ENCODE measurements at regions not wholly inside any gene's neighbourhood (a gene's known extent, or its start where the extent isn't known, plus 50 kb on each side); places are given as distances from the start of the nearest gene placed in this dataset.

DNA sequence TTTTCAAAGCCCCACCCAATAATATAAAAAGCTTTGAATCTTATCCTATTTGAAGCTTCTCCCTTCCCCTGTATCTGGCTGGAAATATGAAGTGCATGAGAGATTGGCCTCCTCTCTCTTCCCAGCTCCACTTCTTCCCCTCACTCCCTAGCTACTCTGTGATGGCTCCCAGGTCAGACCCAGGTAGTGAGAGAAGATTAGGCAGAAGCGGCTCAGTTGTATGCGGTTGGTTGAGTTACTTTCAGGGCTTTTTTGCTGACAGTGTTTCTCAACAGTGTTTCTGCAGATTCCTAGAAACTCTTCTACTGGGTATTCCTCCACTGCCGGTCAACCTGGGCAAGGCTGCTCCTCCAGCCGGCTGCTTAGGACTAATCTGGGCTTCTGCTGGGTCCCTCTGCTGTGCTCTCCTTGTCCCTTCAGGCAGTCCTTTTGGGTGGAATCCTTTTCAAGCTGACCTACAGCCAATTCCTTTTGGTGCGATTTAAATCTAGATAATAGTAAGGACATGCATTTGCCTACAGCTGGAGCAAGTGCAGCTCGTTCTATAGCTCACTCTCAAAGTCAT is 87.4 kb upstream of the SLC7A11 start:
- H3K27ac ChIP-seq (ENCODE audit: low read depth, low read length): no peak overlapping the region
- no peaks in the 10 kb centered on the region for H3K36me3 ChIP-seq (ENCODE audit: control insufficient read depth in 1 of 2, insufficient read depth in 2 of 2, low read length in 2 of 2)
- H3K9me3 ChIP-seq (ENCODE audit: control insufficient read depth in 1 of 2, low read length in 2 of 2): no peaks in the 10 kb centered on the region
- H3K4me3 ChIP-seq (ENCODE audit: low read depth in 1 of 2, low read length in 2 of 2): no peak overlapping the region
- H3K9ac ChIP-seq (ENCODE audit: low read depth in 1 of 2, low read length in 2 of 2): no peak overlapping the region
- H3K27me3 ChIP-seq (ENCODE audit: control insufficient read depth in 1 of 2, insufficient read depth in 2 of 2, low read length in 2 of 2): no peaks in the 10 kb centered on the region
- peaks cover 0 to 3% of the 10 kb centered on the region in 2 donors for H3K4me1 ChIP-seq (ENCODE audit: control insufficient read depth in 1 of 2, insufficient read depth in 2 of 2, low read length in 2 of 2)

DNA sequence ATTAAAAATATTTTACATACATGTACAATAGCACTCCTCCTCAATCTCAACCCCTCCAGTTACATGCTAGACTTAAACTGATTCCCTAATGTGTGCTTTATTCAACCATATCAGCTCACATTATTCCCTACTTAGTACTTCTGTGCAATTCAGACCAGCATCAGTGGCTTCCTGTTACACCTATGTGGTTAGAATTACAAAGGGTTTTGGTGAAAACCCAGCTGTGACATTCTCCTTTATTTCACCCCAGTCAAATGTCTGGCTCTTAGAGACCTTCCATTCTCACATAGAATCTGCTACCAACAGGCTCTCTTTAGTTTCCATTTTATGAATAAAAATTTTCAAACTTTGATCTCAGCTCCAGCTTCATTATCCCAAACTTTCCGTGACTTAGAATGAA is 85.2 kb upstream of the SLC7A11 start:
- Histone ChIP-seq H3K4me1 (ENCODE audit: control insufficient read depth in 1 of 2, insufficient read depth in 2 of 2, low read length in 2 of 2) (no peaks in the 10 kb centered on the region), H3K27ac (ENCODE audit: low read depth, low read length) (no peak overlapping the region), H3K4me3 (ENCODE audit: low read depth in 1 of 2, low read length in 2 of 2) (no peak overlapping the region)

GRCh38 chr4:138320831-138321230 is 78.7 kb upstream of the SLC7A11 start:
- Histone ChIP-seq H3K9me3 (ENCODE audit: control insufficient read depth in 1 of 2, low read length in 2 of 2) (no peaks in the 10 kb centered on the region), H3K4me1 (ENCODE audit: control insufficient read depth in 1 of 2, insufficient read depth in 2 of 2, low read length in 2 of 2) (no peaks in the 10 kb centered on the region), H3K36me3 (ENCODE audit: control insufficient read depth in 1 of 2, insufficient read depth in 2 of 2, low read length in 2 of 2) (no peaks in the 10 kb centered on the region), H3K27ac (ENCODE audit: low read depth, low read length) (no peak overlapping the region), H3K4me3 (ENCODE audit: low read depth in 1 of 2, low read length in 2 of 2) (no peak overlapping the region), H3K27me3 (ENCODE audit: control insufficient read depth in 1 of 2, insufficient read depth in 2 of 2, low read length in 2 of 2) (no peaks in the 10 kb centered on the region), H3K9ac (ENCODE audit: low read depth in 1 of 2, low read length in 2 of 2) (no peak overlapping the region)

More for the DNA sequence above, 85.2 kb upstream of the SLC7A11 start:
- H3K9me3 ChIP-seq (ENCODE audit: control insufficient read depth in 1 of 2, low read length in 2 of 2): no peaks in the 10 kb centered on the region
- H3K9ac ChIP-seq (ENCODE audit: low read depth in 1 of 2, low read length in 2 of 2): no peak overlapping the region
- H3K27me3 ChIP-seq (ENCODE audit: control insufficient read depth in 1 of 2, insufficient read depth in 2 of 2, low read length in 2 of 2): no peaks in the 10 kb centered on the region
- no peaks in the 10 kb centered on the region for H3K36me3 ChIP-seq (ENCODE audit: control insufficient read depth in 1 of 2, insufficient read depth in 2 of 2, low read length in 2 of 2)

DNA sequence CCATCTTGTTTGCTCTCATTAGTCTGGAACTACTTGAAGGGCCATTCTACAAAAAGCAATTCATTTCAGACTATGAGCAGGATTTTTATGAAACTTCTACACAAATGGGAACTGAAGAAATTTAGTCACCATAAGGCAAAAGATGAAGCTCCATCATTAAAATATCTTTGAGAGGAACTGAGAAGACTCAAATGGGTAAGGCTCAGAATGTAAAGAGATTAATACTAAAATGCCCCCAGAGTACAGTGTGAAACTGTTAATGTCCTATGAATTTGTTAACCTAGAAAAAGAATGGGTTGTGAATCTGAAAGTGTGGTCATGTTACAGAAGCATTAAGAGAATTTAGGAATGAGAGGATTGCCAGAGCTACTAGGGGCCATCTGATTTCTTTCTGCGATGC is 77.9 kb upstream of the SLC7A11 start:
- H3K4me1 ChIP-seq (ENCODE audit: control insufficient read depth in 1 of 2, insufficient read depth in 2 of 2, low read length in 2 of 2): no peaks in the 10 kb centered on the region
- no peaks in the 10 kb centered on the region for H3K36me3 ChIP-seq (ENCODE audit: control insufficient read depth in 1 of 2, insufficient read depth in 2 of 2, low read length in 2 of 2)
- no peaks in the 10 kb centered on the region for H3K27me3 ChIP-seq (ENCODE audit: control insufficient read depth in 1 of 2, insufficient read depth in 2 of 2, low read length in 2 of 2)
- no peak overlapping the region for H3K9ac ChIP-seq (ENCODE audit: low read depth in 1 of 2, low read length in 2 of 2)
- no peak overlapping the region for H3K27ac ChIP-seq (ENCODE audit: low read depth, low read length)
- no peaks in the 10 kb centered on the region for H3K9me3 ChIP-seq (ENCODE audit: control insufficient read depth in 1 of 2, low read length in 2 of 2)
- H3K4me3 ChIP-seq (ENCODE audit: low read depth in 1 of 2, low read length in 2 of 2): no peak overlapping the region

DNA sequence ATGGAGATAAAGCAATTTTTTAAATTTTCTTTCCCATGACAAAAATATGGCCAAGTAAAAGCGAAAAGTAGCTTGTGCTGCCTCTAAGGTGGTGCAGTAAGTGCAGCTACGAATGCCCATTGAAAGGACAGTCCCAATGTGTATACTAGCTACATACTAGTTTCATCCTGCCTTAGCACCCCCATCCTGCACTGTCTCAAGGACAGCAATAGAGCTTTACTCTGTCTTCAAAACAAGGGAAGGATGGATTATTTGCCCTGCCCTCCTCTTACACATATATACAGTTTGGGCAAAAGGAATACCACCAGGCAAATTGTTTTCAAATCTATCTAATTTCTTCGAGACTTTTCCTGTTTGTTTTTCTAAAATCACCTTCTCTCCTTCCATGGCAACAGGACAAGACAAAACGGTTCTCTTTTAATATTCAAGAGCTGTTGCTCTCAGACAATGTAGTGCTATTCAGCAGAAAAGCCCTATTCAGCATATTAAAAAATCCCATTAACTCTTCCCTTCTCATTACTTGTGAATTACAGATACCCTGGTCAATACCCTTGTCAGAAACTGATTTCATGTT is 75.1 kb upstream of the SLC7A11 start:
- H3K36me3 ChIP-seq (ENCODE audit: control insufficient read depth in 1 of 2, insufficient read depth in 2 of 2, low read length in 2 of 2): no peaks in the 10 kb centered on the region
- H3K4me3 ChIP-seq (ENCODE audit: low read depth in 1 of 2, low read length in 2 of 2): no peak overlapping the region
- H3K27ac ChIP-seq (ENCODE audit: low read depth, low read length): no peak overlapping the region
- no peak overlapping the region for H3K9ac ChIP-seq (ENCODE audit: low read depth in 1 of 2, low read length in 2 of 2)
- no peaks in the 10 kb centered on the region for H3K9me3 ChIP-seq (ENCODE audit: control insufficient read depth in 1 of 2, low read length in 2 of 2)
- H3K4me1 ChIP-seq (ENCODE audit: control insufficient read depth in 1 of 2, insufficient read depth in 2 of 2, low read length in 2 of 2): no peaks in the 10 kb centered on the region
- H3K27me3 ChIP-seq (ENCODE audit: control insufficient read depth in 1 of 2, insufficient read depth in 2 of 2, low read length in 2 of 2): no peaks in the 10 kb centered on the region

GRCh38 chr4:138312536-138312911 is 70.4 kb upstream of the SLC7A11 start:
- H3K9ac ChIP-seq (ENCODE audit: low read depth in 1 of 2, low read length in 2 of 2): no peak overlapping the region
- H3K4me1 ChIP-seq (ENCODE audit: control insufficient read depth in 1 of 2, insufficient read depth in 2 of 2, low read length in 2 of 2): no peaks in the 10 kb centered on the region
- no peak overlapping the region for H3K27ac ChIP-seq (ENCODE audit: low read depth, low read length)
- no peaks in the 10 kb centered on the region for H3K27me3 ChIP-seq (ENCODE audit: control insufficient read depth in 1 of 2, insufficient read depth in 2 of 2, low read length in 2 of 2)
- H3K4me3 ChIP-seq (ENCODE audit: low read depth in 1 of 2, low read length in 2 of 2): no peak overlapping the region
- H3K36me3 ChIP-seq (ENCODE audit: control insufficient read depth in 1 of 2, insufficient read depth in 2 of 2, low read length in 2 of 2): no peaks in the 10 kb centered on the region
- H3K9me3 ChIP-seq (ENCODE audit: control insufficient read depth in 1 of 2, low read length in 2 of 2): no peaks in the 10 kb centered on the region

DNA sequence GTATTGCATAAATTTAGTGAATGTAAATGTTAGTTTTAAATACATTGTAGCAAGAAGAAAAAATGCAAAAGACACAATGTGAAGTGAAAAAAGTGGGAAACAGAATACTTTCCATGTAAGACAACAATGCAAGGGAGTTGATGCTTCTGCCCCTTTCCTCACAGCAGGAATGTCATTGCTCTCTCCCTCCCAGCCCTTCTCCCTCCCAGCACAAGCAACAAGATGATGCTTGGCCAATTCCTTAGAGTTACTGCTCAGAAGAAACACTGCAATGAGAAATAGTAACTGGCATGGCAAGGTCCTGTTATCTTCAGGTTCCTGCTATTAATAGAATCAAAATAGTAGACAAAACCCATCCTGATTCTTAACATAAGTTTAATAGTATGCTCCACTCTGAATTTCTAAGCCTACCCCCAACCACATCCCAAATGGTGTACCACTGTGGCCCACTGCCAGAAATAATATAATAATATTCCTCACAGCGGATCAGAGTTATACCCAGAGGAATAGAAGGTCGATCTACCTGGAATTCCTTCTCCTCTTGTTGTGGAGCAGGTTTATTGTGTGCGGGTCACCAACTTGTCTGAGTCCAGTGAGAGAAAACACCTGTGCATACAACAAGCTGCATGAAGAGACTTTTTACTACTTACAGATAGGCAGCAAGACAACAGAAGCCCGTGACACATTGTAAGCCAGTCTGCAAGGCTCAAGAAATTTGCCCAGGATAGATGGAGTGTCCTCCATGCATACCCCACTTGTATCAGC is 69.8 kb upstream of the SLC7A11 start:
- Histone ChIP-seq H3K27ac (ENCODE audit: low read depth, low read length) (no peak overlapping the region), H3K36me3 (ENCODE audit: control insufficient read depth in 1 of 2, insufficient read depth in 2 of 2, low read length in 2 of 2) (no peaks in the 10 kb centered on the region), H3K9me3 (ENCODE audit: control insufficient read depth in 1 of 2, low read length in 2 of 2) (no peaks in the 10 kb centered on the region), H3K27me3 (ENCODE audit: control insufficient read depth in 1 of 2, insufficient read depth in 2 of 2, low read length in 2 of 2) (no peaks in the 10 kb centered on the region), H3K4me1 (ENCODE audit: control insufficient read depth in 1 of 2, insufficient read depth in 2 of 2, low read length in 2 of 2) (no peaks in the 10 kb centered on the region), H3K9ac (ENCODE audit: low read depth in 1 of 2, low read length in 2 of 2) (no peak overlapping the region), H3K4me3 (ENCODE audit: low read depth in 1 of 2, low read length in 2 of 2) (no peak overlapping the region)

- H3K4me1 ChIP-seq (ENCODE audit: control insufficient read depth in 1 of 2, insufficient read depth in 2 of 2, low read length in 2 of 2): no peaks in the 10 kb centered on the region
- no peaks in the 10 kb centered on the region for H3K27me3 ChIP-seq (ENCODE audit: control insufficient read depth in 1 of 2, insufficient read depth in 2 of 2, low read length in 2 of 2)
- no peak overlapping the region for H3K9ac ChIP-seq (ENCODE audit: low read depth in 1 of 2, low read length in 2 of 2)
Measured at GRCh38 chr4:138310991-138311390, 68.8 kb upstream of the SLC7A11 start.

DNA sequence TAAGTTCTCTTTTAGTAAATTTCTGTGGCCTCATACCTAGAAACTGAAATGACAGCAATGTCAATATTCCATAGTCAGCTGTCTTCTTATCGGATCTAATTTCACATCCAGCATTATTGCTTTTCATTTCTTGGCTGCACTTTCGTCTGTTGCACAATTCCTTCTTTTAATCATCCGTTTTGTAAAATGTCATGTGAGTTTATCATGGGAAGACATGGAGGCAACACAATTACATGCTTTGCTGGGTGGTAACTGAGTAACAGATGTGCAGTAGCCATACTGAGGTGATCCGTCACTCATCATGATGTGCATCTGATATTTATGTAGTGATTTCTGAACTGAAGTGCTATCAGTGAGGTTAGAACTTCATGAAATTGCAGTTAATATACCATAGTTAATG is 68.3 kb upstream of the SLC7A11 start:
- Histone ChIP-seq H3K4me1 (ENCODE audit: control insufficient read depth in 1 of 2, insufficient read depth in 2 of 2, low read length in 2 of 2) (no peaks in the 10 kb centered on the region), H3K9me3 (ENCODE audit: control insufficient read depth in 1 of 2, low read length in 2 of 2) (no peaks in the 10 kb centered on the region), H3K4me3 (ENCODE audit: low read depth in 1 of 2, low read length in 2 of 2) (no peak overlapping the region), H3K9ac (ENCODE audit: low read depth in 1 of 2, low read length in 2 of 2) (no peak overlapping the region), H3K27ac (ENCODE audit: low read depth, low read length) (no peak overlapping the region), H3K36me3 (ENCODE audit: control insufficient read depth in 1 of 2, insufficient read depth in 2 of 2, low read length in 2 of 2) (no peaks in the 10 kb centered on the region), H3K27me3 (ENCODE audit: control insufficient read depth in 1 of 2, insufficient read depth in 2 of 2, low read length in 2 of 2) (no peaks in the 10 kb centered on the region)

More at GRCh38 chr4:138310991-138311390, 68.8 kb upstream of the SLC7A11 start:
- Histone ChIP-seq H3K9me3 (ENCODE audit: control insufficient read depth in 1 of 2, low read length in 2 of 2) (no peaks in the 10 kb centered on the region), H3K36me3 (ENCODE audit: control insufficient read depth in 1 of 2, insufficient read depth in 2 of 2, low read length in 2 of 2) (no peaks in the 10 kb centered on the region), H3K4me3 (ENCODE audit: low read depth in 1 of 2, low read length in 2 of 2) (no peak overlapping the region), H3K27ac (ENCODE audit: low read depth, low read length) (no peak overlapping the region)

GRCh38 chr4:138308356-138308755 is 66.2 kb upstream of the SLC7A11 start:
- Histone ChIP-seq H3K9me3 (ENCODE audit: control insufficient read depth in 1 of 2, low read length in 2 of 2) (no peaks in the 10 kb centered on the region), H3K4me3 (ENCODE audit: low read depth in 1 of 2, low read length in 2 of 2) (no peak overlapping the region), H3K27ac (ENCODE audit: low read depth, low read length) (no peak overlapping the region), H3K36me3 (ENCODE audit: control insufficient read depth in 1 of 2, insufficient read depth in 2 of 2, low read length in 2 of 2) (no peaks in the 10 kb centered on the region), H3K9ac (ENCODE audit: low read depth in 1 of 2, low read length in 2 of 2) (no peak overlapping the region), H3K27me3 (ENCODE audit: control insufficient read depth in 1 of 2, insufficient read depth in 2 of 2, low read length in 2 of 2) (no peaks in the 10 kb centered on the region), H3K4me1 (ENCODE audit: control insufficient read depth in 1 of 2, insufficient read depth in 2 of 2, low read length in 2 of 2) (no peaks in the 10 kb centered on the region)

Measured in duodenal mucosa (tissue), 2 donors.